ENCODE measurements at regions not wholly inside any gene's neighbourhood (a gene's known extent, or its start where the extent isn't known, plus 50 kb on each side); places are given as distances from the start of the nearest gene placed in this dataset.

DNA sequence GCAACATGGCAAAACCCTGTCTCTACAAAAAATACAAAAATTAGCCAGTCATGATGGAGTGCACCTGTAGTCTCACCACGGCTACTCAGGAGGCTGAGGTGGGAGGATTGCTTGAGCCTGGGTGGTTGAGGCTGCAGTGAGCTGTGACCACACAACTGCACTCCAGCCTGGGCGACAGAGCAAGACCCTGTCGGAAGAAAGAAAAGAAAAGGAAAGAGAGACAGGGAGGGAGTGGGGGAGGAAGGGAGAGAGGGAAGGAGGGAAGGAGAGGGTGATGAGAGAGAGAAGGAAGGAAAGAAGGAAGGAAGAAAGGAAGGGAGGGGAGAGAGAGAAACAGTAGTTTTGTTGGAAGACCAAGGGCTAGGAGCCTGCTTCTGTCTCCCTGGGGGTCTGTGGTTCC lies 142.4 kb downstream of the C9orf50 start:
- TF ChIP-seq, protein P1, sequence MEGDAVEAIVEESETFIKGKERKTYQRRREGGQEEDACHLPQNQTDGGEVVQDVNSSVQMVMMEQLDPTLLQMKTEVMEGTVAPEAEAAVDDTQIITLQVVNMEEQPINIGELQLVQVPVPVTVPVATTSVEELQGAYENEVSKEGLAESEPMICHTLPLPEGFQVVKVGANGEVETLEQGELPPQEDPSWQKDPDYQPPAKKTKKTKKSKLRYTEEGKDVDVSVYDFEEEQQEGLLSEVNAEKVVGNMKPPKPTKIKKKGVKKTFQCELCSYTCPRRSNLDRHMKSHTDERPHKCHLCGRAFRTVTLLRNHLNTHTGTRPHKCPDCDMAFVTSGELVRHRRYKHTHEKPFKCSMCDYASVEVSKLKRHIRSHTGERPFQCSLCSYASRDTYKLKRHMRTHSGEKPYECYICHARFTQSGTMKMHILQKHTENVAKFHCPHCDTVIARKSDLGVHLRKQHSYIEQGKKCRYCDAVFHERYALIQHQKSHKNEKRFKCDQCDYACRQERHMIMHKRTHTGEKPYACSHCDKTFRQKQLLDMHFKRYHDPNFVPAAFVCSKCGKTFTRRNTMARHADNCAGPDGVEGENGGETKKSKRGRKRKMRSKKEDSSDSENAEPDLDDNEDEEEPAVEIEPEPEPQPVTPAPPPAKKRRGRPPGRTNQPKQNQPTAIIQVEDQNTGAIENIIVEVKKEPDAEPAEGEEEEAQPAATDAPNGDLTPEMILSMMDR (conservative IDR thresholded peaks at IDR 0.05 in 1 of 2, IDR thresholded peaks at IDR 0.05 in 1 of 2; ENCODE audit: extremely low read depth in 1 of 2, insufficient read depth in 1 of 2, low read depth in 1 of 2, low read length in 2 of 2): no peak
- TF ChIP-seq EZH2 (IDR thresholded peaks at IDR 0.05; ENCODE audit: borderline replicate concordance, low read length): no peak

Data from mammary epithelial cell (primary cell).